IgD-negative memory B cell (primary cell): ENCODE measurements at regions not wholly inside any gene's neighbourhood (a gene's known extent, or its start where the extent isn't known, plus 50 kb on each side); places are given as distances from the start of the nearest gene placed in this dataset.

Experiments
- H3K27ac Mint-ChIP-seq, 3 donors: one replicate each; pipeline ENCODE4 v1.8.0; 2020 to 2022; ENCODE audit warnings: mild to moderate bottlenecking in 3 of 3, mixed read lengths in 3 of 3, moderate library complexity in 1 of 3
- H3K27me3 Mint-ChIP-seq: one replicate; pipeline ENCODE4 v1.8.0; 2021; ENCODE audit warnings: mixed read lengths
- H3K36me3 Mint-ChIP-seq: one replicate; pipeline ENCODE4 v1.8.0; 2020; ENCODE audit warnings: mild to moderate bottlenecking, mixed read lengths
- H3K4me1 Mint-ChIP-seq, 3 donors: one replicate each; pipeline ENCODE4 v1.8.0; 2020 to 2022; ENCODE audit warnings: mixed read lengths in 3 of 3, mild to moderate bottlenecking in 1 of 3
- H3K4me3 Mint-ChIP-seq, 4 donors: one replicate each; pipeline ENCODE4 v1.8.0; 2020 to 2022; ENCODE audit warnings: mild to moderate bottlenecking in 4 of 4, mixed read lengths in 4 of 4, moderate library complexity in 3 of 4
- H3K9me3 Mint-ChIP-seq, 3 donors: one replicate each; pipeline ENCODE4 v1.8.0; 2020 to 2021; ENCODE audit warnings: mixed read lengths in 3 of 3, mild to moderate bottlenecking in 1 of 3

DNA sequence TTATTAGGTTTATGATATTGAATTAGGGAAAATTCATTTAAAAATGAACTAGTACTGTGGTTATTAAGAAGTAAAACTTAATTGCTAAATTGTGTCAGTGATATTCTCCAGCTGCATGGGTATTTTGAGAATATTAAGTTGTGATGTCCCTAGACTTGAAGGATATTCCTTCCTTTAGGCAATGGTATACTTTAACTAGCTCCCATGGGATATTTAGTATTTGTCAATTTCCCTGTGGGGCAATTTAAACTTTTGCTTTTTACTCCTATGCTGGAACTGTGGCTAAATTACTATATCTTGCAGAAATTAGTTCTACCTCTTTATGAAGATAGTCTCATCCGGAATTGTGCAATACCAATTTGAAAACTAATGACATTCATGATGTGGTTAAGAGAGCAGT lies 151.6 kb upstream of the CSNK1A1L start:
- Mint-ChIP-seq H3K4me3 (no peak overlapping the region), H3K27me3 (no peaks in the 10 kb centered on the region), H3K36me3 (no peaks in the 10 kb centered on the region), H3K27ac (no peak overlapping the region), H3K9me3 (peaks cover 0 to 13% (median 2%) of the 10 kb centered on the region in 3 donors), H3K4me1 (no peaks in the 10 kb centered on the region)

DNA sequence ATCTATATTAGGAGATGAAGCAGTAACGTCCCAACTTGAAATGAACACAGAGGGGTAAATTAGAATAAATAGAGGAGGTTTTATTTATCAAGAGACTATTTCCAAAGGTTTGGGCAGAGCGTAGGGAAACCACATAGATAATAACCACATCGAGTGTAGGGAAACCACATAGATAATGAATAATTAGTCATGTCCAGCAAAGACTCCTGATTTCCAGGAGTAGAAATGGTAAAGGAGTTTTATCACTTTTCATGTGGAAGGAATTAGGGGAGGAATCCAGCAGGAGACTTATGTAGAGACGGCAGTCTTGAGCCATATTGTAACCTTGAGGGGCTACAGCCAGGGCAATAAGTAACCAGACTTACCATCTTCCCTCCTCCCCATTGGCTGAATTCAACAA lies 136.3 kb upstream of the CSNK1A1L start:
- peaks cover 0 to 8% (median 2%) of the 10 kb centered on the region in 3 donors for H3K9me3 Mint-ChIP-seq
- H3K27ac Mint-ChIP-seq = no peak overlapping the region
- H3K4me3 Mint-ChIP-seq = no peak overlapping the region
- H3K4me1 Mint-ChIP-seq = no peaks in the 10 kb centered on the region
- no peaks in the 10 kb centered on the region for H3K36me3 Mint-ChIP-seq
- H3K27me3 Mint-ChIP-seq = no peaks in the 10 kb centered on the region

DNA sequence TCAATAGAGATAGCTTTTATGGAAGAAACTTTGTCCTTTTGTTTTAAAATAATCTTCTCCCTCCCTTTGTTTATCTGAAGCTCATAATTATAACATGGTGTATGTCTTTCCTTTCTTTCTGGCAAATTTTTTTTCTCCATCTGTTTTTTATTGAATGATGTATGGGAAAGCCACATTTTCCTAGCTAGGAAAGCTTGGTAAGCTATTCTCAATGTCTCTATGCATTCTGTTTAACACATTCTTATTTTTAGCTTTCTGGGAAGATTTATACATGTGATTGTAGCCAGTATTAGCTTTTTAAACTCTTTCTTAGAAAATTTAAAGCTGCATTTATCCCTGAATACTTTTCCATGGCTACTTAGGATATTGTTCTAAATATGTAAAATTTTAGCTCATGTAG lies 124.9 kb upstream of the CSNK1A1L start:
- Mint-ChIP-seq H3K4me3 (no peak overlapping the region), H3K36me3 (no peaks in the 10 kb centered on the region), H3K9me3 (peaks cover 2 to 11% (median 6%) of the 10 kb centered on the region in 3 donors)

DNA sequence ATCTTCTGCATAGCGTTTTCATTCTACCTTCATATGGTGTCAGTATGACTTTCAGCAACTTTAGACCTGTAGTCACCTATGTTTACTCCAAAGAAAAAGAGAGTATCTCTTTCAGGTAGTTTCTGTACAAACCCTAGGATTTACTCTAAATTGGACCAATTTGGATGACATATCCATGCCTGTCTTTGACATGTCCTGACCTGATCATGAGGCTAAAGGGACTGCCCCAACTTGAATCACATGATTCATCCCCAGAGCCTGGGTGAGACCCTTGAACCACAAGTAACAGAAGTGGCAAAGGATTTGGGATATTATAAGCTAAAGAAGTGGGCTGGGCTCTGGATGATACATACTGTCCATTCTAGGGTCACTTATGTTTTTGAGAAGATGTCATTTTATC lies 124.5 kb upstream of the CSNK1A1L start:
- no peak overlapping the region for H3K27ac Mint-ChIP-seq
- peaks cover 2 to 11% (median 6%) of the 10 kb centered on the region in 3 donors for H3K9me3 Mint-ChIP-seq
- no peaks in the 10 kb centered on the region for H3K36me3 Mint-ChIP-seq
- no peaks in the 10 kb centered on the region for H3K4me1 Mint-ChIP-seq
- H3K27me3 Mint-ChIP-seq = no peaks in the 10 kb centered on the region
- no peak overlapping the region for H3K4me3 Mint-ChIP-seq

More for the DNA sequence above, 124.9 kb upstream of the CSNK1A1L start:
- Mint-ChIP-seq H3K4me1 (no peaks in the 10 kb centered on the region), H3K27me3 (no peaks in the 10 kb centered on the region), H3K27ac (no peak overlapping the region)

DNA sequence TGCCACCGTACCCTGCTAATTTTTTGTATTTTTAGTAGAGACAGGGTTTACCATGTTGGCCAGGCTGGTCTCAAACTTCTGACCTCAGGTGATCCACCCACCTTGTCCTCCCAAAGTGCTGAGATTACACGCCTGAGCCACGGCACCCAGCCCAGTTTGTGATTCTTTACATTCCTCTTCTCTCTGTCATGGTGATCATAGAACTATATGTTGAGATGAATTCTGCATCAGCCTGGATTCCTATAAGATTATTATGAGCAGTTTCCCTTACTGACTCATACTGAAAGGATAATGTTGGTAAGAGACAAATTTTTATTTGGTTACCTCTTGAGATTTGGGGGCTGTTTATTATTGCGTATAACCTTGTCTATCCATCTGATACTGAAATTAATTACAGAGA lies 121.5 kb upstream of the CSNK1A1L start:
- H3K36me3 Mint-ChIP-seq = no peaks in the 10 kb centered on the region
- H3K4me1 Mint-ChIP-seq = peaks cover 0 to 2% (median 0%) of the 10 kb centered on the region in 3 donors
- H3K9me3 Mint-ChIP-seq = peaks cover 6 to 9% (median 8%) of the 10 kb centered on the region in 3 donors
- H3K4me3 Mint-ChIP-seq = no peak overlapping the region
- no peaks in the 10 kb centered on the region for H3K27me3 Mint-ChIP-seq
- no peak overlapping the region for H3K27ac Mint-ChIP-seq

DNA sequence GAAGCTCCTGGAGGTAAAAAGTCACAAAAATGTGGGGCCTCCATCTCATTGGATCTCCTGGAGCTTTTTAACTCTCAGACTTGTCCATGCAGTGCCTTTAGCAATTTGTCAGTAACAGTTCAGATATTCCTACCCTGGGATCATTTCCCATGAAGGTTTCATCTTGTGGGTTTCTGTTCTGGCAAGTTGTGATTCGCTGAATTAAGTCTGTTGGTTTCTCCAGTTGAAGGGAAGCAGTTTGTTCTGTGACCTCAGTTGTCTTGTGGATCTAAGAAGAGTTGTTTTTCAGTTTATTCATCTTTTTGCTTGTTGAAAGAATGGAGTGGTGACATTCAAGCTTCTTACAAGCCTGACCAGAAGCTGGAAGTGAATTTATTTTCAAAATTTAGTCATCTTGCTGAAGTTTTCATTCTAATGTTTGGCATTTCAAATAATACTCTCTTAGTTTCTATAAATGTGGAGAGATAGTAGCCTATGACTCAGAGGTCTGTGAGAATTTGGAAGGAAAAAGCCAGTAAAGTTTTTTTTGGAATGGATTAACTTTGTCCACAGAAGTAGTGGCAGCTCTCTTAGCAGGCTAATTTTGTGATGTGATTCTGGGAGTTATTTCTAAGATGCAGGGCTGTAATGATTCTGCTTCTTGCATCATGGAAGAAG lies 120.1 kb upstream of the CSNK1A1L start:
- Mint-ChIP-seq H3K27me3 (no peaks in the 10 kb centered on the region), H3K9me3 (peaks cover 6 to 9% (median 8%) of the 10 kb centered on the region in 3 donors), H3K36me3 (no peaks in the 10 kb centered on the region), H3K4me3 (no peak overlapping the region), H3K4me1 (peaks cover 0 to 2% (median 0%) of the 10 kb centered on the region in 3 donors), H3K27ac (no peak overlapping the region)

DNA sequence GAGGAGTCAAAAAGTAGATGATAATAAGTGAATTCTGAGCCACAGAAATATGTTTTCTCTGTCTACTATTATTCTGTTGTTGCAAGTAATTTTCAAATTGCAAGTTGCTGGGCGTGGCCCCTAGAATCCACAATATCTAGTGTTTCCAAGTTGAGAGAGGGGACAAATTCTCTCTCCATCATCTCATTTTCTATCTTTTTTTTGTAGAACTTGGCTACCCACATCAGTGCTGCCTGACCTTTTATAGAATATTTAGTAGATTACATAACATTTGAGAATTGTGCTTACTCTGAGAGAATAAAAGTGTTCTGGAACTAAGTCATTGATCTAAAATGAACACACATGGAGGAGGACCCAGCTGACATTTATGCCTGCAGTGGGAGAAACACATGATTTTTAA lies 110.9 kb upstream of the CSNK1A1L start:
- no peak overlapping the region for H3K27ac Mint-ChIP-seq
- H3K9me3 Mint-ChIP-seq = peaks cover 0 to 6% (median 2%) of the 10 kb centered on the region in 3 donors
- no peaks in the 10 kb centered on the region for H3K27me3 Mint-ChIP-seq
- no peaks in the 10 kb centered on the region for H3K4me1 Mint-ChIP-seq
- H3K36me3 Mint-ChIP-seq = no peaks in the 10 kb centered on the region
- H3K4me3 Mint-ChIP-seq = no peak overlapping the region

DNA sequence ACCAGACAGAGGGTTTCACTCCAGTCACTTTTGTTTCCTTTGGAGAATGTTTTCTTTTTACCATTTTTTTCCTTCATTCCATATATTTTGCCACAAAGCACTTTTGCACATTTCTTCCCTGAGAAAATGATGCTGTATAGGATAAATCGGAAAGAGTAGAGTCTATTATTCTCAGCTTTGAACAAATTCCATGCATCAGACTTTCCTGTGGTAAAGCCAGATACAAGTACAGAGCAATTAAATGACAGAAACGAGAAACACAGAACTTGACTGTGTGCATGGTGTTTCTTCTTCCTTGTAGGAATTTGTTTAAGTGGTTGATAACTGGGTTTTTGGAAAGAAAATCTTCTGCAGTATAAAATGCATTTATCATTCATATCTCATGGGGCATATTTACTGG lies 107.4 kb upstream of the CSNK1A1L start:
- Mint-ChIP-seq H3K36me3 (peaks cover 1% of the 10 kb centered on the region), H3K4me3 (no peak overlapping the region), H3K9me3 (peaks cover 0 to 5% (median 0%) of the 10 kb centered on the region in 3 donors), H3K4me1 (no peaks in the 10 kb centered on the region), H3K27ac (no peak overlapping the region), H3K27me3 (no peaks in the 10 kb centered on the region)

DNA sequence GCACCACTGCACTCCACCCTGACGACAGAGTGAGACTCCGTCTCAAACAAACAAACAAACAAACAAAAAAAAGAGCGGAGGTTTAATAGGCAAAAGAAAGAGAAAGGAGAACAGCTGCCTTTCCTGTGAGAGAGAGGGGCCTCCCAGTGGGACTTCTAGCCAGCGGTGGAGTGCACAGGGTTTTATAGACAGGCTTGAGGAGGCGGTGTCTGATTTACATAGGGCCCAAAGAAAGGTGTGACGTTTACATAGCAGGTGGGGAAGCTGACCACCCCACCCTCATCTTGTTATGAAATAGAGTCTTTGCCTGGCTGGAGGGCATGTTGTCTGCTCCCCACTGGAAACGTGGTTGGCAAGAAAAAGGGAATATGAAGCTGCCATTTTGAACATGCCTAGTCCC lies 106.0 kb upstream of the CSNK1A1L start:
- H3K4me3 Mint-ChIP-seq = no peak overlapping the region
- H3K27me3 Mint-ChIP-seq = no peaks in the 10 kb centered on the region

DNA sequence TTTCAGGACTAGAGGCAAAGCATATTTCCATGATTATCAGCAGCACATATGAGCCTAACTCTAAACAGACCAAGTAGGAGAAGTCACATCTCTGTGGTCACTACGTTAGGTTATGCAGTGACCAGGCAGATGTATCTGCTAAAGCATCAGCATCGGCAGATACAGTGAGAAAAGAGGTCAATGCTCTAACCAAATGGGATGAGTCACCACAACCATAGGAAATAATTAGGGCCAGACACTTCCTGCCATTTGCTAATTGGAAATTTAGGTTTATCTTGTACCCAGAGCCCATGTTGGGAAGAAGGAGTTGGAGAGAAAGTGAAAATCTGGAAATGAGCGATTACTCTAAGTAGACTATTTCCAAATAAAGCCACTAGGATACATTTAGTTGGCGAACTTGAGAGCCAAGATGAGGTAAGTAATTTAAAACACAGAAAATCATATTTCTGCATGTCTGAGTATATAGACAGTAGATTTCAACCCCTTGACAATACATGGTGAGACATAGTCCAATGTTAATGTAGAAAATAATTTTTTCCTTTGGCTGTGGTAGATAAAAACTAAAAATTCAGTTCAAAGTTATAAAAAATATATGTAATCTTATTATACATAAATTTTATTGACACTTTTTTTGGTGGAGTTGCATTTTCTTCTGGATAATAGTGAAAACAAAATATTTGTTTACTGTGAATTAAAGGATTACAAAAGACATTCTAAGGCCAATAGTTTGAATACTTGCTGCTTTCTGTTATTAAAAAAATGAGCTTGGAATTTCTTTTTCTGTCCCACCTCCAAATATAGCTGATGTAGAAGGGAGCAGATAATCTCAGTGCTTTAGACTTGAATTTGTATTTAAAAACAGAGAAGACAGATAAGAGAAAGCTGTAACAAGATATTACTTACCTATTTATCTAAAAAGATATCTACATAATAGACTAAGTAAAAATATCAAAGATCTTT lies 104.4 kb upstream of the CSNK1A1L start:
- Mint-ChIP-seq H3K27me3 (no peaks in the 10 kb centered on the region), H3K27ac (no peak overlapping the region), H3K4me1 (no peaks in the 10 kb centered on the region), H3K9me3 (no peaks in the 10 kb centered on the region), H3K36me3 (peaks cover 1% of the 10 kb centered on the region), H3K4me3 (no peak overlapping the region)

More for the DNA sequence above, 106.0 kb upstream of the CSNK1A1L start:
- peaks cover 1% of the 10 kb centered on the region for H3K36me3 Mint-ChIP-seq
- H3K27ac Mint-ChIP-seq = no peak overlapping the region
- H3K9me3 Mint-ChIP-seq = no peaks in the 10 kb centered on the region
- H3K4me1 Mint-ChIP-seq = no peaks in the 10 kb centered on the region

DNA sequence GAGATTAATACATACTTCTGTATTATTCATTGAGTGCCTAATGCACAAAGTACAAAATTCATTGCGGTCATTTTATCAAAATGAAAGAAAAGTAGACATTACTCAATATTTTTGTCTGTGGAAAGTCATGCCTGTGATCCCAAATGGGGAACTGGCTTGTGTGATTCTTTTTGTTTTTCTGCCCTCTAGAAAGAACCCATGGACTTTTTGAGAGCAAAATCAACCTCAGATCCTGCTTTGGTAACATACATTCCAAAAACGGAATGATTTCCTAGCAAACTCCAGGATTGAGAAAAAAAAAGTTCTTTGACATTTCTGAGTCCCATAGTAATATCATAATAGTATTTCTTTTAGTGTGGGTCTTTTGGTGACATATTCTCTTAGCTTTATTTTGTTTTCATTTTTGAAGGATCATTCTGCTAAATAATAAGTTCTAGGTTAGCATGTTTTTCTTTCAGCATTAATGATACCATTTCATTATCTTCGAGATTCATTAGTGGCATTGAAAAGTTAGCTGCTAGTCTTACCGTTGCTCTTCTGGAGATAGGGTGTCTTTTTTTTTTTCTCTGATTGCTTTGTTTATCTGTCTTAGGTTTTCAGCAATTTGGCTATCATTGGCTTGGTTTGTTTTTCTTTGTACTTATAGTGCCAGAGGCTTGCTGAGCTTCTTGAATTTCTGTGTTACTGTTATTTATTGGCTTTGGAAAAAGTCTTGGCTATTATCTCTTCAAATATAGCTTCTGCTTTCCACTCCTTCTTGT lies 102.4 kb upstream of the CSNK1A1L start:
- no peak overlapping the region for H3K27ac Mint-ChIP-seq
- H3K4me1 Mint-ChIP-seq = no peaks in the 10 kb centered on the region
- H3K9me3 Mint-ChIP-seq = no peaks in the 10 kb centered on the region
- H3K36me3 Mint-ChIP-seq = peaks cover 1% of the 10 kb centered on the region
- no peaks in the 10 kb centered on the region for H3K27me3 Mint-ChIP-seq
- H3K4me3 Mint-ChIP-seq = no peak overlapping the region

DNA sequence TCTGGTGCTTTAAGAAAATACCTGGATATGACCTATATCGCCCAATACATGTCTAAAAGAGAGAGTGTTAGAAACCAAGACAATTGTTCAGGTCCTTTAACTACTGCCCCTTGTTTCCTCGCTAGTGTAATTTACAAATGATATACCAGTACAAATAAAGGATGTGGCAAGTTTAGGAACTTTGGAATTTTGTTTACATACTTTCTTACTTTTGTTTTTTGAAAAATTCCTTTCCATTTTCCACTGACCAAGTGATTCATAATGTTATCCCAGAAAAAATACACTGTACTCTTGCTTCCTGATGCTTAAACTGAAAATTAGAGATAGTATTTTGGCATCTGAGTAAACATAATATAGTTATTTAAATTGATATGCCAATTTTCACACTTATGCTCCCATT lies 96.8 kb upstream of the CSNK1A1L start:
- H3K4me3 Mint-ChIP-seq = no peak overlapping the region
- H3K9me3 Mint-ChIP-seq = peaks cover 0 to 2% (median 0%) of the 10 kb centered on the region in 3 donors
- H3K27ac Mint-ChIP-seq = no peak overlapping the region
- H3K4me1 Mint-ChIP-seq = no peaks in the 10 kb centered on the region
- no peaks in the 10 kb centered on the region for H3K36me3 Mint-ChIP-seq
- no peaks in the 10 kb centered on the region for H3K27me3 Mint-ChIP-seq

DNA sequence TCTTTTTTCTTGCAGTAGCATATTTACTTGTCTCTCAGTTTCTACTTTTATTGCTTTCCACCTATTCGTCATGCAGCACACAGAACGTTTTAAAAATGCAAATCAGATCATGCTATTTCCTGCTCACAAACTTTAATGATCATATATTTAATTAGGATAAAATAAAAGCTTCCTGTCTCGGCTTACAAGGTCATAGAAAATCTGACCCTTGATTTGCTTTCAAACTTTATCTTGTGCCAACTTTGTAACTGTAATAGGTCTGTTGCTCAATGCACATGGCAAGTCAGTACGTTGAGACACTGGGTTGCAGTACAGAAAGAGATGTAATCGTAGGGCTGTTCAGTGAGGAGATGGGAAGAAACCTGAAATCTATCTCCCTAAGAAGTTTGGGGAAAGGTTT lies 95.6 kb upstream of the CSNK1A1L start:
- Mint-ChIP-seq H3K4me3 (no peak overlapping the region), H3K27me3 (no peaks in the 10 kb centered on the region), H3K36me3 (no peaks in the 10 kb centered on the region), H3K4me1 (no peaks in the 10 kb centered on the region), H3K27ac (no peak overlapping the region), H3K9me3 (peaks cover 0 to 2% (median 0%) of the 10 kb centered on the region in 3 donors)

DNA sequence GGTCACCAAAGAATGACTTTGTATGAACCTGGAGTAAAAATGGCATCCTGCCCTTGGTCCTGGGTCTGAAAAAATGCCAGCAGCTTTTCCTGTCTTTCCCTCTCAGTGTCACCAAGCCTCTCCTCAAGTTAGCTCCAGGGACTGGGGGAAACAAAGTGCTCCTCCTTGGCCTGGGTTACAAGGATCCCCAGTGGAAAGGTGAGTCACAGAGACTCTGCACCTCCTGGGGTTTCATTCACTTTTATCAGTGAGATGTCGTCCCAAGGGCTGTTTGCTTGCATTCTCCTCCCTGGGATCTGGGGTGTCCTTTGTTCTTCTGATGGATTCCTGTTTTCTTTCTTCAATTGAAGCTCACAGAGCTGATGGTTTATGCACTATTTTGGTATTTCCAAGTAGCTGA lies 93.2 kb upstream of the CSNK1A1L start:
- no peaks in the 10 kb centered on the region for H3K36me3 Mint-ChIP-seq
- no peak overlapping the region for H3K27ac Mint-ChIP-seq
- no peaks in the 10 kb centered on the region for H3K4me1 Mint-ChIP-seq
- H3K4me3 Mint-ChIP-seq = no peak overlapping the region
- H3K27me3 Mint-ChIP-seq = no peaks in the 10 kb centered on the region
- peaks cover 0 to 2% (median 0%) of the 10 kb centered on the region in 3 donors for H3K9me3 Mint-ChIP-seq

DNA sequence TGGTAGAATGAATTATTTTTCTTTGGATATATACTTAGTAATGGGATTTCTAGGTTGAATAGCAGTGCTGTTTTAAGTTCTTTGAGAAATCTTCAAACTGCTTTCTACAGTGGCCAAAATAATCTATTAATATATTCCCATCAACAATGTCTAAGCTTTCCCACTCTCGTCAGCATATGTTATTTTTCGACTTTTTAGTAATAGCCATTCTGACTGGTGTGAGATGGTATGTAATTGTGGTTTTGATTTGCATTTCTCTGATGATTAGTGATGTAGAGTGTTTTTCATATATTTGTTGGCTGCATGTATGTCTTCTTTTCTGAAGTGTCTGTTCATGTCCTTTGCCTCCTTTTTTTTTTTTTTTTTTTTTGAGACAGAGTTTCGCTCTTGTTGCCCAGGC lies 90.2 kb upstream of the CSNK1A1L start:
- no peak overlapping the region for H3K4me3 Mint-ChIP-seq

More for the DNA sequence above, 90.2 kb upstream of the CSNK1A1L start:
- H3K36me3 Mint-ChIP-seq = no peaks in the 10 kb centered on the region
- no peaks in the 10 kb centered on the region for H3K9me3 Mint-ChIP-seq
- H3K4me1 Mint-ChIP-seq = no peaks in the 10 kb centered on the region
- no peak overlapping the region for H3K27ac Mint-ChIP-seq
- no peaks in the 10 kb centered on the region for H3K27me3 Mint-ChIP-seq
